Subcutaneous abdominal adipose tissue (tissue), 5 donors: ENCODE measurements at regions not wholly inside any gene's neighbourhood (a gene's known extent, or its start where the extent isn't known, plus 50 kb on each side); places are given as distances from the start of the nearest gene placed in this dataset.

Experiments used
- H3K27ac ChIP-seq: one replicate; pipeline ENCODE4 v1.7.0; 2013; ENCODE audit warnings: low read depth, mild to moderate bottlenecking, inconsistent platforms, low read length, moderate library complexity
- H3K27me3 ChIP-seq, 5 donors: one replicate each; pipeline ENCODE4 v1.7.0; 2013; ENCODE audit warnings: low read length in 5 of 5, inconsistent platforms in 1 of 5; ENCODE audit not compliant: control insufficient read depth in 5 of 5, insufficient read depth in 4 of 5
- H3K36me3 ChIP-seq, 5 donors: one replicate each; pipeline ENCODE4 v1.7.0; 2013; ENCODE audit warnings: low read length in 5 of 5; ENCODE audit not compliant: control insufficient read depth in 5 of 5, insufficient read depth in 5 of 5
- H3K4me1 ChIP-seq, 5 donors: one replicate each; pipeline ENCODE4 v1.7.0; 2013; ENCODE audit warnings: low read length in 5 of 5, mild to moderate bottlenecking in 3 of 5, moderate library complexity in 1 of 5; ENCODE audit not compliant: control insufficient read depth in 5 of 5, insufficient read depth in 5 of 5
- H3K4me3 ChIP-seq, 5 donors: one replicate each; pipeline ENCODE4 v1.7.0; 2013; ENCODE audit warnings: low read length in 5 of 5, low read depth in 1 of 5
- H3K9ac ChIP-seq, 5 donors: one replicate each; pipeline ENCODE4 v1.7.0; 2013; ENCODE audit warnings: low read length in 5 of 5, mild to moderate bottlenecking in 4 of 5, moderate library complexity in 3 of 5
- H3K9me3 ChIP-seq, 5 donors: one replicate each; pipeline ENCODE4 v1.7.0; 2013; ENCODE audit warnings: low read length in 5 of 5; ENCODE audit not compliant: control insufficient read depth in 5 of 5
- donor health status: healthy.
- donor health status: healthy.
- donor health status: healthy.
- donor health status: healthy.
- donor health status: healthy.

DNA sequence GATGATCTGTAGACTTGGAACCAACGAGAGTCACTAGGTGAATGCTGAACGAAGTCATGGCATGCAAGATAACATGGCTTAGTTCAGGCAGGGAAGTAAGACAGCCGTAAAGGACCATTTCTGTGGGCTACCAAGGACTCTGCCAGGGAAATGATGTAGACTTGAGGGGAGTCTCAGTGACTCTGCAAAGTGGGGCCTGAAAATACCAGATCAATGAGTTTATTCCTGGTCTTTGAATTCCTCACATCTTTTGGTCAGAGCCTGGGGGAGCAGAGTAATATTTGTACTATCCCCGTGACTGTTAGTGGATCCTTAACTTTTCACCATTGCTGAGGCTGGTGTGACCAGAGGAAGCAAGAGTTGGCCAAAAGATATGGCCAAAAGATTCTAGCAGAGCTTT lies 60.7 kb upstream of the INHBA start:
- peaks cover 0 to 5% (median 3%) of the 10 kb centered on the region in 5 donors for H3K4me1 ChIP-seq
- H3K27ac ChIP-seq = no peak overlapping the region
- no peaks in the 10 kb centered on the region for H3K27me3 ChIP-seq
- H3K9me3 ChIP-seq = no peaks in the 10 kb centered on the region
- no peaks in the 10 kb centered on the region for H3K36me3 ChIP-seq
- no peak overlapping the region for H3K4me3 ChIP-seq
- H3K9ac ChIP-seq = no peak overlapping the region

DNA sequence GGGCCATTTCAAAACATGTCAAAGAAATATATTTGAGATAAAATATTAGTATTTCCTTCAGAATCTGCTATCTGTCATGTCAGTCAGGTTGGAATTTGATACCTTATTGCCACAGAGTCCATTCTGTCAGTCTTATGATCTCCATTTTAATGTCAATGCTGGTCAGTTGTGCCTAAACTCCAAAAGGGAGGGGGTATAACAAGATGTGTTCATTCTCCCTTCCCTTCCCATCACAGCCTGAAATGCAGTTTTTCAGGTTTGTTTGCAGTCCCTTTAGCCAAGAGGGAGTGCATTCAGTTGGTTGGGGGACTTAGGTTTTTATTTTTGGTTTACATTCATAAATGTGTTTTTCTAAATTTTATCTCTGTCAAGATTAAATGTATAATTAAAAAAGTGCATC lies 59.8 kb upstream of the INHBA start:
- no peak overlapping the region for H3K27ac ChIP-seq
- H3K4me1 ChIP-seq = peaks cover 0 to 5% (median 3%) of the 10 kb centered on the region in 5 donors
- H3K4me3 ChIP-seq = no peak overlapping the region
- no peak overlapping the region for H3K9ac ChIP-seq
- no peaks in the 10 kb centered on the region for H3K36me3 ChIP-seq
- H3K9me3 ChIP-seq = no peaks in the 10 kb centered on the region
- H3K27me3 ChIP-seq = no peaks in the 10 kb centered on the region

DNA sequence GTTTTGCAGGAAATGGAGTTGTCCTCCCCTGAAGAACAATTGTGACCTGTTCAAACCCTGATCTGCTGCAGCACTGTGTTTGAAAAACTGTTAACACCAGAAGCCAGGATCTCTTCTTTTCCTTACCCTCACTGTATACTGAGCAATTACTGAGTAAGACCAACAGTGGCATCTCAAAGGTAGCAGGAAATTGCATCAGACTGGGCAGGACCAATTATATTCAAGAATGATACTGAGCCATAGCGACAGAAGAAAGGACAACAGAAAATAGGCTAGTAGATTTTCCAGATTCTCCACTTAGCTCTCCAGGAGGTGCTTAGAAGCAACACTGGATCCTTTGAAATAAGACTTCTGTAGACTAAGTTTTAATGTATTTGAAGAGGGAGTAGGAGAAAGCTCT lies 57.4 kb upstream of the INHBA start:
- no peak overlapping the region for H3K27ac ChIP-seq
- no peak overlapping the region for H3K4me3 ChIP-seq
- H3K9ac ChIP-seq = no peak overlapping the region
- no peaks in the 10 kb centered on the region for H3K36me3 ChIP-seq
- peaks cover 0 to 8% (median 4%) of the 10 kb centered on the region in 5 donors for H3K9me3 ChIP-seq
- peaks cover 0 to 5% (median 3%) of the 10 kb centered on the region in 5 donors for H3K4me1 ChIP-seq
- no peaks in the 10 kb centered on the region for H3K27me3 ChIP-seq

DNA sequence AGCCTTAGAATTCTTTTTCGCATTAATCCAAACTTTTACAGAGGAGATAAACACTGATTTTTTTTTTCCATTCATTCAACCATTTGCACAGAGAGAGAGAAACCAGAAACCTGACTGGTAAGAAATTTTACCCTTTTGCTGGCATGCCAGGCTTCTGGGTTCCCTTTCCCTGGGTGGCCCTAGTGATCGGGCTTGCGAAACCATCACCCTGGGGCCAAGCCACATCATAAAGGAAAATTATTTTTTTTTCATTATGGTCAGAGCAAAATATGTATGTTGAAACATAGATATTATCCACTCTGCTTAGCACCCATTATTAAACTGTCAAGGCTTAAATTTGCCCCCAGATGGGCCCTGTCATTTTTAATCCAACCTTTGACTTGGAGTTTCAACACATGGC lies 55.4 kb upstream of the INHBA start:
- Histone ChIP-seq H3K4me3 (no peak overlapping the region), H3K4me1 (peaks cover 0 to 5% (median 3%) of the 10 kb centered on the region in 5 donors), H3K36me3 (no peaks in the 10 kb centered on the region), H3K9ac (no peak overlapping the region), H3K27me3 (no peaks in the 10 kb centered on the region), H3K27ac (no peak overlapping the region), H3K9me3 (peaks cover 0 to 18% (median 8%) of the 10 kb centered on the region in 5 donors)

DNA sequence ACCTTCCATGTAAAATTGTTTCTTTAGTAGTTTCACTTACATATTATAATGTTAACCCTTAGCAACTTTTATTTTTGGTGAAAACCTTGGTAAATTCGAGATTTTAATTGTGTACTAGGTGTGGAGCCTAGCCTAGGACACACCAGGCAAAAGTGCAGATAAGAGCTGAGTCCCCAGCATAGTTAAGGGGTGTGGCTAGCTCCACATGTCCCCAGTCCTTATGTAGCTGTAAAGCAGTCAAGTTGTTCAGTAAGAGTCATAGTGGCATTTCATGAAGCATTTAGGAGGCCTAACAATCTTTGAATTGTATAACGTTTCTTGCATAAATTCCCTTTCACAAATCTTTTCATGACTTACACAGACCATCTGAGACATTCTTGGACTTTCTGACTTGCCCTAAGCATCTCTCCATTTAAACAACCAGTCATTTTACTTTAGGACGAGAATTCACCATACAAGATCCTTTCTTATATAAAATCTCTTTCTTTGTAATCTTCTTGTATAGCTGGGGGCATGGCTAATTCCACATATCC lies 53.8 kb upstream of the INHBA start:
- peaks cover 0 to 18% (median 8%) of the 10 kb centered on the region in 5 donors for H3K9me3 ChIP-seq
- H3K27me3 ChIP-seq = no peaks in the 10 kb centered on the region
- no peak overlapping the region for H3K4me3 ChIP-seq
- no peak overlapping the region for H3K9ac ChIP-seq
- no peak overlapping the region for H3K27ac ChIP-seq
- no peaks in the 10 kb centered on the region for H3K36me3 ChIP-seq
- H3K4me1 ChIP-seq = peaks cover 0 to 5% (median 3%) of the 10 kb centered on the region in 5 donors

DNA sequence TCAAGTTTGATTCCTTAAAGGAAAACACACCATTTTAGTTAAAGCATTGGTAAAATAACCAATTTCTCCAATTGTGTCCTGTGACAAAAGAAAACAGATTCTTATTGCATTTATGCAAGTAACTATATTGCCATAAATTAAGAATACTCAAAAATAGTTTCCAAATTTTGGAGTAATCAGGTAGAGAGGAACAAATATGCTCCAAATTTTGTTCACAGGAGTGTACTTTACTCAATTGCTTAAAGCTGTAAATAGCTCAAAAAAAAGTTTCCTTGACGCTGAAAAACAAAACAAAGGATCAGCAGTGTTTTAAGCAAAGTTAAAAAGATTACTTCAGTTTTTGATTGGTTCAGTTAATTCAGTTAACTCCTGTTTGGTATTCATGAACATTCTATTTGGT lies 52.2 kb upstream of the INHBA start:
- Histone ChIP-seq H3K36me3 (no peaks in the 10 kb centered on the region), H3K27ac (no peak overlapping the region)

DNA sequence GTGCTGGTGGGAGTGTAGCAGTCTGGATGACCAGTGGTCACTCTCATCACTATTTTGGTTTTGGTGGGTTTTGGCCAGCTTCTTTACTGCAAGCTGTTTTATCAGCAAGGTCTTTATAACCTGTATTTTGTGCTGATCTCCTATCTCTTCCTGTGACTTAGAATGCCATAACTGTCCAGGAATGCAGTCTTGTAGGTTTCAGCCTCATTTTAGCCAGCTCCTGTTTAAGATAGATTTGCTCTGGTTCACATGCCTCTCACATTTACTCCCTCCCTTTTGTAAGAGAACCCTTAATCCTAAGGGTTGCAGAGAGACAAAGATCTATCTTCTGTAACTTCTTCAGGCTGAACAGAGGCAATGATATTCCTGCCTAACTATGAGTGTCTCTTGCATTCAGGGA lies 51.2 kb upstream of the INHBA start:
- Histone ChIP-seq H3K27ac (no peak overlapping the region), H3K9me3 (peaks cover 0 to 24% (median 8%) of the 10 kb centered on the region in 5 donors), H3K27me3 (no peaks in the 10 kb centered on the region), H3K4me1 (peaks cover 0 to 4% (median 0%) of the 10 kb centered on the region in 5 donors), H3K4me3 (no peak overlapping the region), H3K9ac (no peak overlapping the region), H3K36me3 (no peaks in the 10 kb centered on the region)

More for the DNA sequence above, 52.2 kb upstream of the INHBA start:
- H3K4me1 ChIP-seq = no peaks in the 10 kb centered on the region
- H3K27me3 ChIP-seq = no peaks in the 10 kb centered on the region
- peaks cover 0 to 18% (median 8%) of the 10 kb centered on the region in 5 donors for H3K9me3 ChIP-seq
- H3K9ac ChIP-seq = no peak overlapping the region
- H3K4me3 ChIP-seq = no peak overlapping the region
